ENCODE measurements at regions not wholly inside any gene's neighbourhood (a gene's known extent, or its start where the extent isn't known, plus 50 kb on each side); places are given as distances from the start of the nearest gene placed in this dataset.

DNA sequence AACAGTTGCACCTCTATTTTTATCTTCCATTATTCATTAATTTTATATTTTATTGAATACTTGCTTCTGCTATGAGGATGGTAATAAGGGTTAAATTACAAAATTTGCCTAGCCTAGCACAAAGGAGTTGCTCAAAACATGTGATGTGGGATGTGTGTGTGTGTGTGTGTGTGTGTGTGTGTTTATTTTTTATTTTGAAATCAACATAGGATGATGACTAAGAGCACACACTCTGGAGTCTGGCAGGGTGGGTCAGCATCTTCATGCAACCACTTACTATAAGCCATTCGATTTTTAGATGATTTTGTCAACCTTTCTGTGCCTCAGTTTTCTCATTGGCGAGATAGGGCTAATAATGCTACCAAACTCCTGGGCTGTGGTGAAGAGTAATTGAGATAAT, 57.7 kb upstream of the MAMDC2 start:
- TF ChIP-seq, protein P1, sequence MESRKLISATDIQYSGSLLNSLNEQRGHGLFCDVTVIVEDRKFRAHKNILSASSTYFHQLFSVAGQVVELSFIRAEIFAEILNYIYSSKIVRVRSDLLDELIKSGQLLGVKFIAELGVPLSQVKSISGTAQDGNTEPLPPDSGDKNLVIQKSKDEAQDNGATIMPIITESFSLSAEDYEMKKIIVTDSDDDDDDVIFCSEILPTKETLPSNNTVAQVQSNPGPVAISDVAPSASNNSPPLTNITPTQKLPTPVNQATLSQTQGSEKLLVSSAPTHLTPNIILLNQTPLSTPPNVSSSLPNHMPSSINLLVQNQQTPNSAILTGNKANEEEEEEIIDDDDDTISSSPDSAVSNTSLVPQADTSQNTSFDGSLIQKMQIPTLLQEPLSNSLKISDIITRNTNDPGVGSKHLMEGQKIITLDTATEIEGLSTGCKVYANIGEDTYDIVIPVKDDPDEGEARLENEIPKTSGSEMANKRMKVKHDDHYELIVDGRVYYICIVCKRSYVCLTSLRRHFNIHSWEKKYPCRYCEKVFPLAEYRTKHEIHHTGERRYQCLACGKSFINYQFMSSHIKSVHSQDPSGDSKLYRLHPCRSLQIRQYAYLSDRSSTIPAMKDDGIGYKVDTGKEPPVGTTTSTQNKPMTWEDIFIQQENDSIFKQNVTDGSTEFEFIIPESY (IDR thresholded peaks at IDR 0.05): no peak
- TF ChIP-seq GABPA (IDR thresholded peaks at IDR 0.05 in 1 of 2, conservative IDR thresholded peaks at IDR 0.05 in 1 of 2): no peak
- TF ChIP-seq JUND (IDR thresholded peaks at IDR 0.05): no peak
- no peak for DNase-seq (ENCODE audit: low spot score)
- no peaks in the 10 kb centered on the region for H3K36me3 ChIP-seq (ENCODE audit: control insufficient read depth in 4 of 4, insufficient read depth in 3 of 4, low read depth in 1 of 4, low read length in 3 of 4)
- no peak overlapping the region for H3K9ac ChIP-seq (ENCODE audit: low read depth in 1 of 2, low read length in 2 of 2)
- H3K4me3 ChIP-seq (ENCODE audit: low read depth in 1 of 3, low read length in 3 of 3): no peak overlapping the region
- H3K27ac ChIP-seq (ENCODE audit: low read depth in 1 of 2, low read length in 2 of 2): no peak overlapping the region
- 83% methylated on average over 2 of the region's 2 CpGs for WGBS
- peaks cover 0 to 8% (median 2%) of the 10 kb centered on the region in 4 donors for H3K27me3 ChIP-seq (ENCODE audit: control insufficient read depth in 4 of 4, insufficient read depth in 4 of 4, low read length in 3 of 4)
- no peaks in the 10 kb centered on the region for H3K4me1 ChIP-seq (ENCODE audit: control insufficient read depth in 4 of 4, insufficient read depth in 4 of 4, low read length in 3 of 4)
- H3K9me3 ChIP-seq (ENCODE audit: control insufficient read depth in 4 of 4, low read length in 3 of 4): no peaks in the 10 kb centered on the region

DNA sequence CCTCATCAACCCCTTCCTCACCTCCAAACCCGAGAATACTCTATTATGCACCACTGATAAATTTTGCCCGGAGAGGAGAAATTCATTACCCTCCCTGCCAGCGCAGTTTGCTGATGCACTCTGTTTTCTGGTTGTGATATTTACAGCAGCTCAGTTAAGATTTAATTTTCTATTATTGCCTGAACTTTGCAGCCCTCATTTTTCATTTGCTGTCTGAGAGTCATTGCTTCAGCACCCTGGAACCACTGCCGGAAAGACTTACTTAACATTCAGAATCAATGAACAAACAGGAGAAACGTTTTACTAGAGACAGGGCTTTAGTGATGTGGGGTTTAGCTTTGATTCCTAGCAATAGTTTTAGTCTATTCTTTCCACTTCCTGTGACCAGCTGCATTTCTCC, 56.7 kb upstream of the MAMDC2 start:
- H3K27me3 ChIP-seq (ENCODE audit: control insufficient read depth in 4 of 4, insufficient read depth in 4 of 4, low read length in 3 of 4): peaks cover 0 to 9% (median 2%) of the 10 kb centered on the region in 4 donors
- H3K36me3 ChIP-seq (ENCODE audit: control insufficient read depth in 4 of 4, insufficient read depth in 3 of 4, low read depth in 1 of 4, low read length in 3 of 4): no peaks in the 10 kb centered on the region
- H3K4me3 ChIP-seq (ENCODE audit: low read depth in 1 of 3, low read length in 3 of 3): no peak overlapping the region
- WGBS: 50% methylated on average over 5 of the region's 5 CpGs
- no peaks in the 10 kb centered on the region for H3K9me3 ChIP-seq (ENCODE audit: control insufficient read depth in 4 of 4, low read length in 3 of 4)
- no peak overlapping the region for H3K9ac ChIP-seq (ENCODE audit: low read depth in 1 of 2, low read length in 2 of 2)
- no peaks in the 10 kb centered on the region for H3K4me1 ChIP-seq (ENCODE audit: control insufficient read depth in 4 of 4, insufficient read depth in 4 of 4, low read length in 3 of 4)
- DNase-seq (ENCODE audit: low spot score): no peak
- no peak for TF ChIP-seq NR2F2 (IDR thresholded peaks at IDR 0.05)
- no peak for TF ChIP-seq TAF1 (conservative IDR thresholded peaks at IDR 0.05)
- TF ChIP-seq, protein P2, sequence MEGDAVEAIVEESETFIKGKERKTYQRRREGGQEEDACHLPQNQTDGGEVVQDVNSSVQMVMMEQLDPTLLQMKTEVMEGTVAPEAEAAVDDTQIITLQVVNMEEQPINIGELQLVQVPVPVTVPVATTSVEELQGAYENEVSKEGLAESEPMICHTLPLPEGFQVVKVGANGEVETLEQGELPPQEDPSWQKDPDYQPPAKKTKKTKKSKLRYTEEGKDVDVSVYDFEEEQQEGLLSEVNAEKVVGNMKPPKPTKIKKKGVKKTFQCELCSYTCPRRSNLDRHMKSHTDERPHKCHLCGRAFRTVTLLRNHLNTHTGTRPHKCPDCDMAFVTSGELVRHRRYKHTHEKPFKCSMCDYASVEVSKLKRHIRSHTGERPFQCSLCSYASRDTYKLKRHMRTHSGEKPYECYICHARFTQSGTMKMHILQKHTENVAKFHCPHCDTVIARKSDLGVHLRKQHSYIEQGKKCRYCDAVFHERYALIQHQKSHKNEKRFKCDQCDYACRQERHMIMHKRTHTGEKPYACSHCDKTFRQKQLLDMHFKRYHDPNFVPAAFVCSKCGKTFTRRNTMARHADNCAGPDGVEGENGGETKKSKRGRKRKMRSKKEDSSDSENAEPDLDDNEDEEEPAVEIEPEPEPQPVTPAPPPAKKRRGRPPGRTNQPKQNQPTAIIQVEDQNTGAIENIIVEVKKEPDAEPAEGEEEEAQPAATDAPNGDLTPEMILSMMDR (IDR thresholded peaks at IDR 0.05; ENCODE audit: low read depth, low read length, missing input control): no peak
- TF ChIP-seq, protein P3, sequence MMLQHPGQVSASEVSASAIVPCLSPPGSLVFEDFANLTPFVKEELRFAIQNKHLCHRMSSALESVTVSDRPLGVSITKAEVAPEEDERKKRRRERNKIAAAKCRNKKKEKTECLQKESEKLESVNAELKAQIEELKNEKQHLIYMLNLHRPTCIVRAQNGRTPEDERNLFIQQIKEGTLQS (IDR thresholded peaks at IDR 0.05): no peak
- TF ChIP-seq FOXA2 (IDR thresholded peaks at IDR 0.05): no peak
- no peak for TF ChIP-seq FOXA1 (IDR thresholded peaks at IDR 0.05)
- no peak for TF ChIP-seq GABPA (IDR thresholded peaks at IDR 0.05 in 1 of 2, conservative IDR thresholded peaks at IDR 0.05 in 1 of 2)
- no peak for TF ChIP-seq HNF4A (conservative IDR thresholded peaks at IDR 0.05)
- H3K27ac ChIP-seq (ENCODE audit: low read depth in 1 of 2, low read length in 2 of 2): no peak overlapping the region

DNA sequence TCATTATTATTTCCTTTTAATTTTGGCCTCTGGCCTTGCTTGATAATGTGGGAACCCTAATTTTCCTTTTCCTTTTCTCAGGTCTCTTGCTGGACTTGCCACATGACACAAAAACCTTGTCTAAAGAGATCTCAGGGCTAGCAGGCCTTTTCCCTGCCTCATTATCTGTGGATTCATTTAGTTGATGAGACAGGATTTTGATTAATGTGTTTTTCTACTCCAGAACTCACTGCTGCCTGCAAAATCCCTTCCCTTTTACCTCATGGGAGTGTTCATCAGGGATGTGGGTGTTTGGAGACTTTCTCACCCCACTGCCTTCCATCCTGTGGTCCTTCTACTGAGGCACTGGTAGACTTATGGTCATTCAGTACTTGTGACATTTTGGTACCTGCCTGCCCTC, 56.2 kb upstream of the MAMDC2 start:
- no peak overlapping the region for H3K27ac ChIP-seq (ENCODE audit: low read depth in 1 of 2, low read length in 2 of 2)
- H3K9ac ChIP-seq (ENCODE audit: low read depth in 1 of 2, low read length in 2 of 2): no peak overlapping the region
- peaks cover 0 to 9% (median 2%) of the 10 kb centered on the region in 4 donors for H3K27me3 ChIP-seq (ENCODE audit: control insufficient read depth in 4 of 4, insufficient read depth in 4 of 4, low read length in 3 of 4)
- H3K36me3 ChIP-seq (ENCODE audit: control insufficient read depth in 4 of 4, insufficient read depth in 3 of 4, low read depth in 1 of 4, low read length in 3 of 4): no peaks in the 10 kb centered on the region
- no peak overlapping the region for H3K4me3 ChIP-seq (ENCODE audit: low read depth in 1 of 3, low read length in 3 of 3)
- no peak for DNase-seq (ENCODE audit: low spot score)
- TF ChIP-seq, protein P4, sequence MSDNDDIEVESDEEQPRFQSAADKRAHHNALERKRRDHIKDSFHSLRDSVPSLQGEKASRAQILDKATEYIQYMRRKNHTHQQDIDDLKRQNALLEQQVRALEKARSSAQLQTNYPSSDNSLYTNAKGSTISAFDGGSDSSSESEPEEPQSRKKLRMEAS (IDR thresholded peaks at IDR 0.05): no peak
- TF ChIP-seq, protein P1 (IDR thresholded peaks at IDR 0.05): no peak
- H3K9me3 ChIP-seq (ENCODE audit: control insufficient read depth in 4 of 4, low read length in 3 of 4): no peaks in the 10 kb centered on the region
- H3K4me1 ChIP-seq (ENCODE audit: control insufficient read depth in 4 of 4, insufficient read depth in 4 of 4, low read length in 3 of 4): no peaks in the 10 kb centered on the region

Data from liver (tissue), 8 donors.